CD4-positive, alpha-beta memory T cell (primary cell): ENCODE measurements at regions not wholly inside any gene's neighbourhood (a gene's known extent, or its start where the extent isn't known, plus 50 kb on each side); places are given as distances from the start of the nearest gene placed in this dataset.

Source experiments
- CTCF ChIA-PET: fragments of 350-600 bp; sonication (Branson Sonifier 250); formaldehyde crosslinking; loops from one replicate; lab custom pipeline; 2021; ENCODE audit warnings: inconsistent platforms; ENCODE audit not compliant: partially characterized antibody; lab: Charles Lee
- POLR2A ChIA-PET: fragments of 350-600 bp; sonication (Branson Sonifier 250); formaldehyde crosslinking; loops from one replicate; lab custom pipeline; 2021; ENCODE audit not compliant: partially characterized antibody; lab: Charles Lee
- DNase-seq, 5 donors: peaks; one replicate each; pipeline versions ENCODE4 v3.0.0 to v3.0.0-alpha.2; 2020 to 2022; ENCODE audit warnings: mixed read lengths in 1 of 5
- H3K27ac ChIP-seq: one replicate; pipeline ENCODE4 v1.7.0; 2013; ENCODE audit warnings: low read depth, low read length
- H3K27me3 ChIP-seq: 2 replicates; pipeline ENCODE4 v1.7.0; 2013; ENCODE audit warnings: mild to moderate bottlenecking, low read length, moderate library complexity; ENCODE audit not compliant: insufficient read depth
- H3K36me3 ChIP-seq: 2 replicates; pipeline ENCODE4 v1.7.0; 2013; ENCODE audit warnings: mild to moderate bottlenecking, low read length, moderate library complexity; ENCODE audit not compliant: insufficient read depth
- H3K4me1 ChIP-seq: 2 replicates; pipeline ENCODE4 v1.7.0; 2013; ENCODE audit warnings: mild to moderate bottlenecking, low read length, moderate library complexity; ENCODE audit not compliant: insufficient read depth
- H3K4me3 ChIP-seq, 2 donors: one replicate each; pipeline ENCODE4 v1.7.0; 2013; ENCODE audit warnings: low read length in 2 of 2, mild to moderate bottlenecking in 1 of 2
- H3K9me3 ChIP-seq, 2 donors: one replicate each; pipeline ENCODE4 v1.7.0; 2013; ENCODE audit warnings: low read length in 2 of 2, control low read depth in 1 of 2; ENCODE audit not compliant: control insufficient read depth in 1 of 2
- H3K27ac Mint-ChIP-seq, 7 donors: one replicate each; pipeline ENCODE4 v1.8.0; 2020 to 2021; ENCODE audit warnings: mixed read lengths in 7 of 7, mild to moderate bottlenecking in 6 of 7, inconsistent platforms in 3 of 7, moderate library complexity in 3 of 7
- H3K27me3 Mint-ChIP-seq, 2 donors: one replicate each; pipeline ENCODE4 v1.8.0; 2020 to 2021; ENCODE audit warnings: mixed read lengths in 2 of 2
- H3K36me3 Mint-ChIP-seq, 2 donors: one replicate each; pipeline ENCODE4 v1.8.0; 2020 to 2021; ENCODE audit warnings: mixed read lengths in 2 of 2, inconsistent platforms in 1 of 2, mild to moderate bottlenecking in 1 of 2
- H3K4me1 Mint-ChIP-seq, 4 donors: one replicate each; pipeline ENCODE4 v1.8.0; 2020 to 2021; ENCODE audit warnings: mixed read lengths in 4 of 4, mild to moderate bottlenecking in 1 of 4
- H3K4me3 Mint-ChIP-seq, 8 donors: one replicate each; pipeline ENCODE4 v1.8.0; 2020 to 2021; ENCODE audit warnings: mixed read lengths in 8 of 8, mild to moderate bottlenecking in 7 of 8, moderate library complexity in 6 of 8, inconsistent platforms in 3 of 8
- H3K9me3 Mint-ChIP-seq, 8 donors: one replicate each; pipeline ENCODE4 v1.8.0; 2020 to 2021; ENCODE audit warnings: mixed read lengths in 8 of 8, mild to moderate bottlenecking in 5 of 8, inconsistent platforms in 3 of 8, moderate library complexity in 1 of 8
- intact Hi-C: fragments of 100-400 bp; cut with micrococcal nuclease; formaldehyde crosslinking; loops from one replicate; pipeline ENCODE4 v1.15.1; 2023

- DNase-seq = no peak
- H3K27ac Mint-ChIP-seq = no peak overlapping the region
- H3K27ac ChIP-seq = no peak overlapping the region
- H3K4me1 Mint-ChIP-seq = no peaks in the 10 kb centered on the region
- H3K27me3 ChIP-seq = no peaks in the 10 kb centered on the region
- ChIA-PET POLR2A (no interaction called here), CTCF (no interaction called here)
- no peaks in the 10 kb centered on the region for H3K27me3 Mint-ChIP-seq
- H3K36me3 ChIP-seq = no peaks in the 10 kb centered on the region
- no peaks in the 10 kb centered on the region for H3K9me3 ChIP-seq
- no peak overlapping the region for H3K4me3 ChIP-seq
- H3K36me3 Mint-ChIP-seq = no peaks in the 10 kb centered on the region
- peaks cover 4 to 36% (median 14%) of the 10 kb centered on the region in 8 donors for H3K9me3 Mint-ChIP-seq
- H3K4me3 Mint-ChIP-seq = no peak overlapping the region
- intact Hi-C loops = no loop called here
- H3K4me1 ChIP-seq = no peaks in the 10 kb centered on the region
Measured at GRCh38 chr9:10818206-10818605, 205.4 kb upstream of the PTPRD start.

- no peaks in the 10 kb centered on the region for H3K4me1 Mint-ChIP-seq
- no peaks in the 10 kb centered on the region for H3K27me3 Mint-ChIP-seq
- H3K36me3 Mint-ChIP-seq = no peaks in the 10 kb centered on the region
- H3K27ac Mint-ChIP-seq = no peak overlapping the region
- peaks cover 2 to 30% (median 9%) of the 10 kb centered on the region in 8 donors for H3K9me3 Mint-ChIP-seq
- CTCF ChIA-PET = no interaction called here
- no peaks in the 10 kb centered on the region for H3K27me3 ChIP-seq
- POLR2A ChIA-PET = no interaction called here
- H3K36me3 ChIP-seq = no peaks in the 10 kb centered on the region
- no peak overlapping the region for H3K27ac ChIP-seq
- no peaks in the 10 kb centered on the region for H3K4me1 ChIP-seq
- no peak overlapping the region for H3K4me3 ChIP-seq
- H3K4me3 Mint-ChIP-seq = no peak overlapping the region
- DNase-seq = no peak
- intact Hi-C loops = no loop called here
- H3K9me3 ChIP-seq = no peaks in the 10 kb centered on the region
Measured at GRCh38 chr9:10835791-10836463, 223.1 kb upstream of the PTPRD start.

DNA sequence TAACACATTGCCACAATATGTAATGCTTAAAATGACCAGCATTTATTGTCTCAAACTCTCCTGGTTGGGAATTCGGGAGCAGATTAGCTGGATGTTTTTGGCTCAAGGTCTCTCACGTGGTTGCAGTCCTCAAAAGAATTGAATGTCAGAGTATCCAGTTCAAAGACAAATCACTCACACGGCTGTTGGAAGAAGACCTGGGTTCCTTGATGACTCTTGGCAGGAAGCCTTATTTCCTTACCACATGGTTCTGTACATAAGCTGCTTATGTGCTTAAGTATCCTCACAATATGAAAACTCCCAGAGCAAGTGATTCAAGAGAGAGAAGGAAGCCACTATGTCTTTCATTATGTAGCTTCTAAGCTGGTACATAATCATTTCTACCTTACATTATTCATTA is 230.3 kb upstream of the PTPRD start:
- Histone ChIP-seq H3K27me3 (no peaks in the 10 kb centered on the region), H3K36me3 (no peaks in the 10 kb centered on the region), H3K9me3 (no peaks in the 10 kb centered on the region), H3K4me3 (no peak overlapping the region), H3K4me1 (no peaks in the 10 kb centered on the region), H3K27ac (no peak overlapping the region)
- CTCF ChIA-PET = no interaction called here
- Mint-ChIP-seq H3K27ac (no peak overlapping the region), H3K4me3 (no peak overlapping the region), H3K4me1 (no peaks in the 10 kb centered on the region), H3K36me3 (no peaks in the 10 kb centered on the region), H3K9me3 (peaks cover 0 to 19% (median 3%) of the 10 kb centered on the region in 8 donors), H3K27me3 (no peaks in the 10 kb centered on the region)
- DNase-seq = no peak
- intact Hi-C loops = no loop called here
- POLR2A ChIA-PET = no interaction called here

- H3K36me3 ChIP-seq = no peaks in the 10 kb centered on the region
- CTCF ChIA-PET = no interaction called here
- H3K4me1 Mint-ChIP-seq = no peaks in the 10 kb centered on the region
Measured at GRCh38 chr9:10855847-10856246, 243.0 kb upstream of the PTPRD start.

GRCh38 chr9:10858817-10859216 is 246.0 kb upstream of the PTPRD start:
- Mint-ChIP-seq H3K36me3 (no peaks in the 10 kb centered on the region), H3K27me3 (no peaks in the 10 kb centered on the region), H3K4me3 (no peak overlapping the region), H3K4me1 (no peaks in the 10 kb centered on the region), H3K9me3 (peaks cover 0 to 42% (median 20%) of the 10 kb centered on the region in 8 donors), H3K27ac (no peak overlapping the region)
- Histone ChIP-seq H3K9me3 (peaks cover 0 to 3% of the 10 kb centered on the region in 2 donors), H3K4me1 (no peaks in the 10 kb centered on the region), H3K36me3 (no peaks in the 10 kb centered on the region), H3K4me3 (no peak overlapping the region), H3K27ac (no peak overlapping the region), H3K27me3 (no peaks in the 10 kb centered on the region)
- ChIA-PET CTCF (no interaction called here), POLR2A (no interaction called here)
- DNase-seq = no peak
- intact Hi-C loops = no loop called here

More at GRCh38 chr9:10855847-10856246, 243.0 kb upstream of the PTPRD start:
- H3K4me3 ChIP-seq = no peak overlapping the region
- H3K36me3 Mint-ChIP-seq = no peaks in the 10 kb centered on the region
- H3K27me3 ChIP-seq = no peaks in the 10 kb centered on the region
- H3K4me1 ChIP-seq = no peaks in the 10 kb centered on the region
- H3K4me3 Mint-ChIP-seq = no peak overlapping the region
- H3K9me3 ChIP-seq = peaks cover 0 to 3% of the 10 kb centered on the region in 2 donors
- no peak for DNase-seq
- H3K27me3 Mint-ChIP-seq = no peaks in the 10 kb centered on the region
- no peak overlapping the region for H3K27ac ChIP-seq
- peaks cover 0 to 43% (median 20%) of the 10 kb centered on the region in 8 donors for H3K9me3 Mint-ChIP-seq
- intact Hi-C loops = no loop called here
- POLR2A ChIA-PET = no interaction called here
- no peak overlapping the region for H3K27ac Mint-ChIP-seq

GRCh38 chr9:10863476-10863875 is 250.7 kb upstream of the PTPRD start:
- no peaks in the 10 kb centered on the region for H3K27me3 Mint-ChIP-seq
- no peak overlapping the region for H3K27ac ChIP-seq
- H3K4me1 ChIP-seq = no peaks in the 10 kb centered on the region
- no peak overlapping the region for H3K4me3 ChIP-seq
- DNase-seq = no peak
- H3K4me1 Mint-ChIP-seq = no peaks in the 10 kb centered on the region
- no peaks in the 10 kb centered on the region for H3K27me3 ChIP-seq
- H3K27ac Mint-ChIP-seq = no peak overlapping the region
- CTCF ChIA-PET = no interaction called here
- no peaks in the 10 kb centered on the region for H3K36me3 Mint-ChIP-seq
- no peaks in the 10 kb centered on the region for H3K9me3 ChIP-seq
- peaks cover 0 to 20% (median 5%) of the 10 kb centered on the region in 8 donors for H3K9me3 Mint-ChIP-seq
- H3K36me3 ChIP-seq = no peaks in the 10 kb centered on the region
- POLR2A ChIA-PET = no interaction called here
- intact Hi-C loops = no loop called here
- H3K4me3 Mint-ChIP-seq = no peak overlapping the region

DNA sequence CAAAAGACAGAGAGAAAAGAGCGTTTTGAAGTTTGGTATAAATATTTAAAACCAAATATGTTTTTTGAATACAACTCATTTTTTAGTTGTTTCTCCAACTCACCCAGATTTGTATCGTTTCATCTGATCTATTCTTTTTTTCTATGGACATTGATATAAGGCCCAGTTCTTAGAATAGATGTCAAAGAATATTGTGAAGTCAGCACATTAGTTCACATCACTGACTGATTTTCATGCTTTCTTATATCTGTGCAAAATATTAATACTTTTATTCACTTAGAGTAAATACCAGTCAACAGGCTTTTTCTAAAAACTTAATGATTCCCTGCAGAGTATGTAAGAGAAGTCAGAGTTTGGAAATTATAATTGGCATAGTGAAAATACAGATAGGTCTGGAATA is 254.4 kb upstream of the PTPRD start:
- Histone ChIP-seq H3K27ac (no peak overlapping the region), H3K36me3 (no peaks in the 10 kb centered on the region), H3K9me3 (no peaks in the 10 kb centered on the region), H3K4me1 (no peaks in the 10 kb centered on the region), H3K4me3 (no peak overlapping the region), H3K27me3 (no peaks in the 10 kb centered on the region)
- no peak for DNase-seq
- H3K9me3 Mint-ChIP-seq = peaks cover 0 to 22% (median 10%) of the 10 kb centered on the region in 8 donors
- peak overlapping the region in 1 of 7 donors; percentile 58 for H3K27ac Mint-ChIP-seq
- POLR2A ChIA-PET = no interaction called here
- no peaks in the 10 kb centered on the region for H3K4me1 Mint-ChIP-seq
- intact Hi-C loops = no loop called here
- CTCF ChIA-PET = no interaction called here
- no peaks in the 10 kb centered on the region for H3K36me3 Mint-ChIP-seq
- H3K4me3 Mint-ChIP-seq = no peak overlapping the region
- H3K27me3 Mint-ChIP-seq = no peaks in the 10 kb centered on the region
